K562 (cell line): ENCODE measurements at regions not wholly inside any gene's neighbourhood (a gene's known extent, or its start where the extent isn't known, plus 50 kb on each side); places are given as distances from the start of the nearest gene placed in this dataset.

ENCODE experiments used
- ATAC-seq: fragments of 200-7000 bp; cut with Tn5 transposase; 3 replicates; pipeline ENCODE4 v1.9.1; 2020; ENCODE audit warnings: moderate library complexity
- BruUV-seq: library from RNA; stranded (reverse); fragments of 400-500 nt; replicated peaks from 2 replicates; lab custom pipeline; 2021; lab: Mats Ljungman, UMichigan
- CTCF ChIA-PET: fragments of 300-600 bp; formaldehyde crosslinking; extraction: SDS; loops from one replicate; lab custom pipeline; 2021; ENCODE audit warnings: low intra/inter-chr PET ratio; lab: Yijun Ruan, JAX
- POLR2A ChIA-PET: fragments of 300-600, 350-650 bp; sonication (Branson Sonifier 250); formaldehyde crosslinking; extraction: SDS; loops from one replicate; lab custom pipeline; 2021; ENCODE audit warnings: antibody characterized with exemption, inconsistent platforms; lab: Yijun Ruan, JAX
- DNase-seq, 4 experiments: peaks; one replicate each; pipeline versions ENCODE4 v3.0.0 to v3.0.0-alpha.2; 2011 to 2018; ENCODE audit warnings: low spot score in 3 of 4, mixed read lengths in 3 of 4; ENCODE audit errors: extremely low read depth in 1 of 4
- FAIRE-seq: peaks from 2 replicates; lab custom pipeline; 2011; peaks lifted over from hg19 to GRCh38; lab: Jason Lieb, UNC
- H2AFZ ChIP-seq: 2 replicates; pipeline ENCODE4 v1.6.0; 2011; ENCODE audit warnings: low read depth, low read length, control low read depth, inconsistent platforms
- H3K27ac ChIP-seq: fragments of 200-600 bp; 3 replicates; pipeline ENCODE4 v1.8.0; 2011; ENCODE audit warnings: low read depth, mild to moderate bottlenecking, control low read depth, inconsistent platforms, low read length, moderate library complexity, mixed read lengths; ENCODE audit errors: extremely low read depth
- H3K27me3 ChIP-seq, 2 experiments: fragments of 300-600 bp in 1 of 2; 2 replicates in 1 of 2; 3 replicates in 1 of 2; pipeline versions ENCODE4 v1.6.0 to v1.8.0; 2011; ENCODE audit warnings: inconsistent platforms in 2 of 2, low read length in 2 of 2, mild to moderate bottlenecking in 1 of 2, mixed read lengths in 1 of 2, moderate library complexity in 1 of 2; ENCODE audit not compliant: control insufficient read depth in 2 of 2, insufficient read depth in 2 of 2
- H3K36me3 ChIP-seq: fragments of 300-600 bp; 3 replicates; pipeline ENCODE4 v1.8.0; 2011; ENCODE audit warnings: mild to moderate bottlenecking, low read length, inconsistent platforms; ENCODE audit not compliant: control insufficient read depth, insufficient read depth
- H3K4me1 ChIP-seq, 2 experiments: fragments of 200-600 bp in 1 of 2; replicated peaks in 1 of 2; 2 replicates in 1 of 2; 3 replicates in 1 of 2; pipeline versions ENCODE4 v1.5.1 to v1.8.0; 2011; ENCODE audit warnings: inconsistent platforms in 2 of 2, low read length in 2 of 2, mild to moderate bottlenecking in 1 of 2, mixed read lengths in 1 of 2, moderate library complexity in 1 of 2; ENCODE audit not compliant: control insufficient read depth in 2 of 2, insufficient read depth in 2 of 2
- H3K4me2 ChIP-seq: 2 replicates; pipeline ENCODE4 v1.6.1; 2011; ENCODE audit warnings: low read length, control low read depth, inconsistent platforms, mixed read lengths; ENCODE audit not compliant: insufficient read depth
- H3K4me3 ChIP-seq: fragments of 200-600 bp; sonication (generic), shearing (Covaris generic); 2 replicates; pipeline ENCODE4 v1.5.1; 2016; ENCODE audit warnings: control low read depth, inconsistent platforms
- H3K79me2 ChIP-seq: fragments of 200-600 bp; 3 replicates; pipeline ENCODE4 v1.8.0; 2011; ENCODE audit warnings: low read length, inconsistent platforms; ENCODE audit not compliant: control insufficient read depth, insufficient read depth
- H3K9ac ChIP-seq, 2 experiments: 2 replicates each; pipeline versions ENCODE4 v1.6.0 to v1.6.1; 2011; ENCODE audit warnings: low read depth in 2 of 2, low read length in 2 of 2, control low read depth in 1 of 2, inconsistent platforms in 1 of 2, mild to moderate bottlenecking in 1 of 2, mixed read lengths in 1 of 2; ENCODE audit not compliant: insufficient read depth in 1 of 2
- H3K9me1 ChIP-seq: one replicate; pipeline ENCODE4 v1.6.0; 2011; ENCODE audit warnings: inconsistent platforms, mild to moderate bottlenecking, low read length, moderate library complexity; ENCODE audit not compliant: control insufficient read depth, insufficient read depth
- H3K9me3 ChIP-seq: replicated peaks from 2 replicates; pipeline ENCODE4 v1.5.1; 2011; ENCODE audit warnings: low read depth, low read length, inconsistent platforms; ENCODE audit not compliant: control insufficient read depth, insufficient read depth
- H4K20me1 ChIP-seq: replicated peaks from 2 replicates; pipeline ENCODE4 v1.6.1; 2011; ENCODE audit warnings: low read length, inconsistent platforms, mixed read lengths; ENCODE audit not compliant: control insufficient read depth, insufficient read depth
- BHLHE40 ChIP-seq: IDR thresholded peaks from 2 replicates; pipeline ENCODE4 v1.6.1; 2011; ENCODE audit warnings: low read length, improper control_type of control experiment
- CBFA2T3 ChIP-seq: fragments of 450-650 bp; IDR thresholded peaks from 2 replicates; pipeline ENCODE4 v1.6.1; 2017
- CBX2 ChIP-seq: fragments of 200-600 bp; sonication (generic); IDR thresholded peaks from one replicate; pipeline ENCODE4 v1.6.1; 2012; ENCODE audit warnings: mild to moderate bottlenecking, low read length, inconsistent platforms; ENCODE audit not compliant: insufficient read depth, poor library complexity, severe bottlenecking
- CEBPG ChIP-seq, 3 experiments: fragments of 200-800 bp in 1 of 3; sonication (Bioruptor generic) in 1 of 3; sonication (generic) in 1 of 3; formaldehyde crosslinking in 1 of 3; IDR thresholded peaks in 2 of 3; conservative IDR thresholded peaks in 1 of 3; 2 replicates each; pipeline versions ENCODE4 v1.6.1 to v1.8.0; 2016 to 2022; ENCODE audit warnings: missing compliant biosample characterization in 2 of 3, missing genetic modification characterization in 2 of 3, mild to moderate bottlenecking in 1 of 3, missing genetic modification reagents in 1 of 3
- ETV6 ChIP-seq, 3 experiments: fragments of 150-350 bp in 1 of 3; sonication (generic) in 1 of 3; formaldehyde crosslinking in 1 of 3; IDR thresholded peaks; 2 replicates each; pipeline versions ENCODE4 v1.6.1 to v1.8.0; 2014 to 2022; ENCODE audit warnings: borderline replicate concordance in 2 of 3, low read depth in 2 of 3, antibody characterized with exemption in 1 of 3, low read length in 1 of 3, mild to moderate bottlenecking in 1 of 3, missing genetic modification reagents in 1 of 3
- HDAC8 ChIP-seq: fragments of 450-650 bp; IDR thresholded peaks from 2 replicates; pipeline ENCODE4 v1.6.1; 2016; ENCODE audit warnings: mild to moderate bottlenecking, missing genetic modification characterization, moderate library complexity, missing compliant biosample characterization
- ILF3 ChIP-seq: fragments of 450-650 bp; IDR thresholded peaks from 2 replicates; pipeline ENCODE4 v1.6.1; 2018; ENCODE audit warnings: antibody characterized with exemption, mild to moderate bottlenecking, moderate library complexity, borderline replicate concordance
- KAT8 ChIP-seq: fragments of 450-650 bp; IDR thresholded peaks from 2 replicates; pipeline ENCODE4 v1.6.1; 2016; ENCODE audit warnings: low read depth, mild to moderate bottlenecking
- MAFK ChIP-seq: IDR thresholded peaks from 2 replicates; pipeline ENCODE4 v1.6.1; 2011; ENCODE audit warnings: low read length, improper control_type of control experiment
- MCM5 ChIP-seq: fragments of 450-650 bp; IDR thresholded peaks from 2 replicates; pipeline ENCODE4 v1.6.1; 2016; ENCODE audit warnings: low read depth
- MCM7 ChIP-seq, 2 experiments: fragments of 450-650 bp; IDR thresholded peaks; 2 replicates each; pipeline ENCODE4 v1.6.1; 2016 to 2018
- POLR2A ChIP-seq: fragments of 450-650 bp; conservative IDR thresholded peaks from 2 replicates; pipeline ENCODE4 v1.6.1; 2016
- SMC3 ChIP-seq: conservative IDR thresholded peaks from 2 replicates; pipeline ENCODE4 v1.6.1; 2011; ENCODE audit warnings: low read depth, low read length, improper control_type of control experiment; ENCODE audit not compliant: insufficient read depth
- SREBF2 ChIP-seq: sonication (generic); formaldehyde crosslinking; IDR thresholded peaks from 2 replicates; pipeline ENCODE4 v1.4.0; 2020; ENCODE audit warnings: mild to moderate bottlenecking, missing genetic modification reagents
- TGIF2 ChIP-seq: sonication (generic); formaldehyde crosslinking; IDR thresholded peaks from 2 replicates; pipeline ENCODE4 v1.8.1; 2022; ENCODE audit warnings: mild to moderate bottlenecking, missing genetic modification reagents, moderate library complexity
- ZBTB17 ChIP-seq: fragments of 450-650 bp; formaldehyde crosslinking; IDR thresholded peaks from 2 replicates; pipeline ENCODE4 v1.4.0; 2020; ENCODE audit warnings: mild to moderate bottlenecking
- ZNF24 ChIP-seq: fragments of 450-650 bp; IDR thresholded peaks from 2 replicates; pipeline ENCODE4 v1.6.1; 2016
- ZNF274 ChIP-seq: IDR thresholded peaks from 2 replicates; pipeline ENCODE4 v1.6.1; 2011; ENCODE audit warnings: low read depth, mild to moderate bottlenecking, low read length, moderate library complexity, borderline replicate concordance
- ZNF57 ChIP-seq: fragments of 450-650 bp; formaldehyde crosslinking; IDR thresholded peaks from 2 replicates; pipeline ENCODE4 v1.4.0; 2020; ENCODE audit warnings: mild to moderate bottlenecking, moderate library complexity
- WGBS: fragments of 100-300 bp; shearing (Covaris generic); methylation state at CpG from one replicate; pipeline ENCODE4 v1.1.6; 2016; ENCODE audit warnings: low coverage, mixed read lengths; ENCODE audit not compliant: insufficient coverage; ENCODE audit errors: missing lambda C conversion rate; 5-methylcytosine and 5-hydroxymethylcytosine counted together
- in situ Hi-C: fragments of 300-500 bp; cut with MboI; formaldehyde crosslinking; loops from 4 replicates; pipeline ENCODE4 v1.15.0; 2018; ENCODE audit warnings: inconsistent platforms, mixed read lengths
- intact Hi-C: fragments of 100-400 bp; cut with micrococcal nuclease; formaldehyde crosslinking; loops from 2 replicates; pipeline ENCODE4 v1.14.2; 2022
- TF ChIP-seq, protein P1 (sequence below): fragments of 250-450 bp; sonication (Bioruptor Pico); IDR thresholded peaks from 2 replicates; pipeline ENCODE4 v1.5.0; 2021

DNA sequence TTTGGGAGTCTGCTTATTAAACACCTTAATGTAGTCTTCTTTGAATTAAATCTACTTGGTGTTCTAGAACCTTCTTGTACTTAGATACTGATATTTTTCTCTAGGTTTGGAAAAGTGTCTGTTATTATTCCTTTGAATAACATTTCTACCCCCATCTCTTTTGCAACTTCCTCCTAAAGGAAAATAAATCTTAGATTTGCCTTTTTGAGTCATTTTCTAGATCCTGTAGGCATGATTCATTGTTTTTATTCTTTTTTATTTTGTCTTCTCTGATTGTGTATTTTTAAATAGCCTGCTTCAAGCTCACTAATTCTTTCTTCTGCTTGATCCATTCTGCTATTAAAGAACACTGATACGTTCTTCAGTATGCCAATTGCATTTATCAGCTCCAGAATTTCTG, 155.9 kb upstream of the NEGR1 start:
- CTCF ChIA-PET = no interaction called here
- Histone ChIP-seq H3K9me3 (no peaks in the 10 kb centered on the region), H3K27ac (no peak overlapping the region), H3K79me2 (no peaks in the 10 kb centered on the region), H3K4me2 (no peak overlapping the region), H4K20me1 (no peaks in the 10 kb centered on the region)
- in situ Hi-C loops = no loop called here
- FAIRE-seq (no peak), DNase-seq (no peak)
- BruUV-seq = no TSS peak
- no peak for TF ChIP-seq BHLHE40
- no peak for TF ChIP-seq ZNF274
- no peak for TF ChIP-seq SREBF2 (CRISPR knock-in tag)
- TF ChIP-seq, all 486 proteins: peak for 0
- no peaks in the 10 kb centered on the region for H3K9me1 ChIP-seq
- no peaks in the 10 kb centered on the region for H3K36me3 ChIP-seq
- no peak for ATAC-seq
- POLR2A ChIA-PET = no interaction called here
- H3K4me1 ChIP-seq = no peaks in the 10 kb centered on the region
- intact Hi-C loops = no loop called here
- no peak overlapping the region for H3K9ac ChIP-seq
- WGBS = 0% methylated on average over 1 of the region's 1 CpG
- H3K27me3 ChIP-seq = no peaks in the 10 kb centered on the region
- no peak overlapping the region for H3K4me3 ChIP-seq
- H2AFZ ChIP-seq = no peak overlapping the region

DNA sequence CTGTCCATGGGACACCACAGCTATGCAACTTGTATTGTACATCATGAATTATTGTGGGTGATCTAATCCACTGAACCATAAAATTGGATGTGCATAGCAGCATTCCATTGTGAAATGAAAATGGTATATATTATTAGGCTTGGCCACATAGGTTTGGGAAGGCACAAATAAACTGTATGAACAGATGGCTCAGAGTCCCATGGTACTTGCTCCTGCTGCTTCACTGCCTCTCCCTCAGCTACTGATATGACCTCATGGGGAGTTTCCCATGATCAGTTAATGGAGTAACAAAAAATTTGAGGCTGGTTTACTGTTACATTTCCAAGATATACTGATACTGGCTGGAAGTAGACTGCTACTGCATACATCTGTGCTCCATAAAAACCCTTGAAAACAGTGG, 152.7 kb upstream of the NEGR1 start:
- Histone ChIP-seq H3K27ac (no peak overlapping the region), H3K27me3 (no peaks in the 10 kb centered on the region), H3K9ac (no peak overlapping the region), H4K20me1 (no peaks in the 10 kb centered on the region), H3K9me1 (no peaks in the 10 kb centered on the region), H3K9me3 (no peaks in the 10 kb centered on the region), H3K4me1 (no peaks in the 10 kb centered on the region), H2AFZ (no peak overlapping the region), H3K36me3 (no peaks in the 10 kb centered on the region), H3K79me2 (no peaks in the 10 kb centered on the region), H3K4me3 (no peak overlapping the region), H3K4me2 (no peak overlapping the region)
- ATAC-seq (no peak), FAIRE-seq (no peak), DNase-seq (no peak)
- ChIA-PET CTCF (interaction anchor here (0.6 kb wide), 1 partner anchor 640 kb away, joined by 4 read pairs; no protein-coding TSS in a partner anchor), POLR2A (no interaction called here)
- in situ Hi-C loops (no loop called here), intact Hi-C loops (no loop called here)
- no TSS peak for BruUV-seq
- TF ChIP-seq CEBPG (CRISPR knock-in tag; IDR thresholded peaks at IDR 0.05) = no peak
- TF ChIP-seq CEBPG (tag; conservative IDR thresholded peaks at IDR 0.05 in 1 of 2, IDR thresholded peaks at IDR 0.05 in 1 of 2) = no peak
- no peak for TF ChIP-seq CBFA2T3
- no peak for TF ChIP-seq KAT8
- no peak for TF ChIP-seq TGIF2 (CRISPR knock-in tag)
- TF ChIP-seq ZNF57 = no peak
- TF ChIP-seq ZBTB17 (CRISPR knock-in tag) = no peak
- TF ChIP-seq HDAC8 (tag) = no peak
- no peak for TF ChIP-seq SMC3
- no peak for TF ChIP-seq ETV6 (IDR thresholded peaks at IDR 0.05; ENCODE audit: borderline replicate concordance in 1 of 2, low read depth in 2 of 2, low read length in 1 of 2)
- no peak for TF ChIP-seq ETV6 (CRISPR knock-in tag; IDR thresholded peaks at IDR 0.05; ENCODE audit: borderline replicate concordance)
- TF ChIP-seq, protein P1, sequence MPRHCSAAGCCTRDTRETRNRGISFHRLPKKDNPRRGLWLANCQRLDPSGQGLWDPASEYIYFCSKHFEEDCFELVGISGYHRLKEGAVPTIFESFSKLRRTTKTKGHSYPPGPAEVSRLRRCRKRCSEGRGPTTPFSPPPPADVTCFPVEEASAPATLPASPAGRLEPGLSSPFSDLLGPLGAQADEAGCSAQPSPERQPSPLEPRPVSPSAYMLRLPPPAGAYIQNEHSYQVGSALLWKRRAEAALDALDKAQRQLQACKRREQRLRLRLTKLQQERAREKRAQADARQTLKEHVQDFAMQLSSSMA = no peak
- TF ChIP-seq POLR2A = no peak
- TF ChIP-seq MCM7 (IDR thresholded peaks at IDR 0.05) = no peak
- no peak for TF ChIP-seq ZNF24
- TF ChIP-seq CBX2 = no peak
- no peak for TF ChIP-seq MCM5
- no peak for TF ChIP-seq ILF3
- TF ChIP-seq MAFK = no peak
